Testis (tissue), 2 donors: ENCODE measurements at regions not wholly inside any gene's neighbourhood (a gene's known extent, or its start where the extent isn't known, plus 50 kb on each side); places are given as distances from the start of the nearest gene placed in this dataset.

Experiments
- DNase-seq: peaks from one replicate; pipeline ENCODE4 v3.0.0-alpha.2; 2019
- H3K27ac ChIP-seq, 2 donors: fragments of 200-600 bp; sonication (generic); one replicate each; pipeline ENCODE4 v1.5.1; 2019
- H3K27me3 ChIP-seq: fragments of 200-600 bp; sonication (generic); one replicate; pipeline ENCODE4 v1.5.1; 2019
- H3K36me3 ChIP-seq: fragments of 200-600 bp; sonication (generic); one replicate; pipeline ENCODE4 v1.5.1; 2017; ENCODE audit warnings: low read depth; ENCODE audit errors: missing control alignments
- H3K4me1 ChIP-seq: fragments of 200-600 bp; sonication (generic); one replicate; pipeline ENCODE4 v1.5.1; 2019
- H3K4me3 ChIP-seq, 2 donors: fragments of 200-600 bp; sonication (generic); one replicate each; pipeline ENCODE4 v1.5.1; 2017 to 2019
- H3K9me3 ChIP-seq: fragments of 200-600 bp; sonication (generic); one replicate; pipeline ENCODE4 v1.5.1; 2017
- CTCF ChIP-seq, 3 experiments: fragments of 450-650 bp in 2 of 3; fragments of 200-600 bp in 1 of 3; sonication (generic) in 1 of 3; IDR thresholded peaks; one replicate each; pipeline ENCODE4 v1.5.1; 2016 to 2019; ENCODE audit warnings: antibody characterized with exemption in 3 of 3, mild to moderate bottlenecking in 2 of 3, moderate library complexity in 1 of 3
- POLR2A ChIP-seq: fragments of 450-650 bp; IDR thresholded peaks from one replicate; pipeline ENCODE4 v1.6.1; 2017; ENCODE audit warnings: antibody characterized with exemption, mild to moderate bottlenecking, moderate library complexity
- WGBS, 2 donors: methylation state at CpG; one replicate each; pipeline ENCODE4 v1.1.5; 2018; 5-methylcytosine and 5-hydroxymethylcytosine counted together
- intact Hi-C: fragments of 100-400 bp; cut with DNase I; formaldehyde crosslinking; loops from one replicate; pipeline ENCODE4 v1.15.1; 2023; ENCODE audit warnings: low total_unique reads

GRCh38 chr2:66651295-66651694 lies 216.4 kb downstream of the MEIS1 start:
- H3K36me3 ChIP-seq = no peaks in the 10 kb centered on the region
- H3K4me1 ChIP-seq = no peaks in the 10 kb centered on the region
- intact Hi-C loops = no loop called here
- no peak for DNase-seq
- H3K27me3 ChIP-seq = no peaks in the 10 kb centered on the region
- no peak overlapping the region for H3K4me3 ChIP-seq
- no peaks in the 10 kb centered on the region for H3K9me3 ChIP-seq
- H3K27ac ChIP-seq = no peak overlapping the region
- no peak for TF ChIP-seq CTCF (IDR thresholded peaks at IDR 0.05)
- no peak for TF ChIP-seq POLR2A

- no peak overlapping the region for H3K27ac ChIP-seq
- intact Hi-C loops = no loop called here
- H3K4me1 ChIP-seq = no peaks in the 10 kb centered on the region
- TF ChIP-seq POLR2A (no peak), CTCF (IDR thresholded peaks at IDR 0.05) (no peak)
- no peaks in the 10 kb centered on the region for H3K9me3 ChIP-seq
- H3K36me3 ChIP-seq = no peaks in the 10 kb centered on the region
- no peaks in the 10 kb centered on the region for H3K27me3 ChIP-seq
- no peak overlapping the region for H3K4me3 ChIP-seq
- no peak for DNase-seq
These were observed 225.9 kb downstream of the MEIS1 start for GRCh38 chr2:66660804-66661203.

- WGBS, 2 donors = 77 to 82% methylated on average over 10 of the region's 10 CpGs
- Histone ChIP-seq H3K27me3 (no peaks in the 10 kb centered on the region), H3K9me3 (no peaks in the 10 kb centered on the region), H3K36me3 (no peaks in the 10 kb centered on the region), H3K4me3 (no peak overlapping the region), H3K27ac (no peak overlapping the region), H3K4me1 (no peaks in the 10 kb centered on the region)
- intact Hi-C loops = no loop called here
- DNase-seq = no peak
- TF ChIP-seq POLR2A = no peak
These were observed 226.6 kb downstream of the MEIS1 start for GRCh38 chr2:66661253-66662173.

GRCh38 chr2:66665124-66665984 lies 230.4 kb downstream of the MEIS1 start:
- Histone ChIP-seq H3K9me3 (no peaks in the 10 kb centered on the region), H3K4me3 (no peak overlapping the region), H3K36me3 (no peaks in the 10 kb centered on the region), H3K4me1 (no peaks in the 10 kb centered on the region), H3K27me3 (no peaks in the 10 kb centered on the region), H3K27ac (no peak overlapping the region)
- intact Hi-C loops = no loop called here
- TF ChIP-seq POLR2A = no peak
- no peak for TF ChIP-seq CTCF (IDR thresholded peaks at IDR 0.05)
- no peak for DNase-seq
- 76 to 81% methylated on average over 5 of the region's 5 CpGs for WGBS, 2 donors

GRCh38 chr2:66667301-66667700 lies 232.4 kb downstream of the MEIS1 start:
- H3K27me3 ChIP-seq = no peaks in the 10 kb centered on the region
- WGBS, 2 donors = 77 to 86% methylated on average over 4 of the region's 4 CpGs
- DNase-seq = no peak
- no peak overlapping the region for H3K4me3 ChIP-seq
- intact Hi-C loops = no loop called here
- TF ChIP-seq CTCF (IDR thresholded peaks at IDR 0.05) (no peak), POLR2A (no peak)
- no peaks in the 10 kb centered on the region for H3K9me3 ChIP-seq
- H3K36me3 ChIP-seq = no peaks in the 10 kb centered on the region
- H3K4me1 ChIP-seq = no peaks in the 10 kb centered on the region
- H3K27ac ChIP-seq = no peak overlapping the region
